ENCODE measurements at regions not wholly inside any gene's neighbourhood (a gene's known extent, or its start where the extent isn't known, plus 50 kb on each side); places are given as distances from the start of the nearest gene placed in this dataset.
"Not testable (repeated sequence)": the region's sequence is repeated elsewhere in the genome, so short reads cannot be mapped to it uniquely, and the experiment has no call there.

- DNase-seq, result no peak
These were observed 1470.1 kb upstream of the GOT2 start for GRCh38 chr16:60204181-60204580.

GRCh38 chr16:60203525-60204124 is 1469.5 kb upstream of the GOT2 start:
- no peak for DNase-seq

- DNase-seq, result not testable (repeated sequence)
These were observed 1466.6 kb upstream of the GOT2 start for GRCh38 chr16:60200729-60201128.

- no peak for DNase-seq
These were observed 1466.0 kb upstream of the GOT2 start for GRCh38 chr16:60200161-60200560.

- no peak for DNase-seq
These were observed 1465.0 kb upstream of the GOT2 start for GRCh38 chr16:60199150-60199549.

GRCh38 chr16:60181536-60181935 is 1447.4 kb upstream of the GOT2 start:
- no peak for DNase-seq

GRCh38 chr16:60180609-60181008 is 1446.5 kb upstream of the GOT2 start:
- no peak for DNase-seq

- DNase-seq, result no peak
These were observed 1436.1 kb upstream of the GOT2 start for GRCh38 chr16:60170196-60170595.

- no peak for DNase-seq
These were observed 1432.0 kb upstream of the GOT2 start for GRCh38 chr16:60166111-60166510.

- no peak for DNase-seq
These were observed 1417.9 kb upstream of the GOT2 start for GRCh38 chr16:60151987-60152386.

GRCh38 chr16:60150907-60151306 is 1416.8 kb upstream of the GOT2 start:
- no peak for DNase-seq

- DNase-seq, result no peak
These were observed 1409.2 kb upstream of the GOT2 start for GRCh38 chr16:60143348-60143705.

- DNase-seq, result no peak
These were observed 1408.7 kb upstream of the GOT2 start for GRCh38 chr16:60142619-60143347.

GRCh38 chr16:60137891-60138290 is 1403.8 kb upstream of the GOT2 start:
- DNase-seq, result no peak

- no peak for DNase-seq
These were observed 1393.1 kb upstream of the GOT2 start for GRCh38 chr16:60127196-60127595.

- DNase-seq, result not testable (repeated sequence)
These were observed 1392.0 kb upstream of the GOT2 start for GRCh38 chr16:60126115-60126514.

GRCh38 chr16:60123392-60124023 is 1389.4 kb upstream of the GOT2 start:
- no peak for DNase-seq

- DNase-seq, result no peak
These were observed 1386.5 kb upstream of the GOT2 start for GRCh38 chr16:60120586-60120985.

GRCh38 chr16:60110531-60110930 is 1376.4 kb upstream of the GOT2 start:
- no peak for DNase-seq

- DNase-seq, result no peak
These were observed 1373.8 kb upstream of the GOT2 start for GRCh38 chr16:60107871-60108270.

GRCh38 chr16:60107437-60107836 is 1373.3 kb upstream of the GOT2 start:
- DNase-seq, result no peak

- no peak for DNase-seq
These were observed 1366.3 kb upstream of the GOT2 start for GRCh38 chr16:60100371-60100770.

- no peak for DNase-seq
These were observed 1357.4 kb upstream of the GOT2 start for GRCh38 chr16:60091529-60091928.

GRCh38 chr16:60091071-60091470 is 1357.0 kb upstream of the GOT2 start:
- DNase-seq, result no peak

All from activated CD8-positive, alpha-beta memory T cell treated with anti-CD3 and anti-CD28 coated beads, Interleukin-2, amount 50 U/mL, for 4 hours (primary cell).